Peyer's patch (tissue), 4 donors: ENCODE measurements at regions not wholly inside any gene's neighbourhood (a gene's known extent, or its start where the extent isn't known, plus 50 kb on each side); places are given as distances from the start of the nearest gene placed in this dataset.

Source experiments
- DNase-seq, 3 donors: peaks; one replicate each; pipeline ENCODE4 v3.0.0-alpha.2; 2017 to 2019
- H3K27ac ChIP-seq, 4 donors: fragments of 200-600 bp; sonication (generic); one replicate each; pipeline ENCODE4 v1.5.1; 2016 to 2019
- H3K27me3 ChIP-seq, 2 donors: fragments of 200-600 bp; sonication (generic); one replicate each; pipeline ENCODE4 v1.5.1; 2019
- H3K36me3 ChIP-seq, 3 donors: fragments of 200-600 bp; sonication (generic); one replicate each; pipeline ENCODE4 v1.5.1; 2016 to 2019
- H3K4me1 ChIP-seq, 4 donors: fragments of 200-600 bp; sonication (generic); one replicate each; pipeline ENCODE4 v1.5.1; 2016 to 2019
- H3K4me3 ChIP-seq, 4 donors: fragments of 200-600 bp; sonication (generic); 1 replicate in 3 of 4; 2 replicates in 1 of 4; pipeline ENCODE4 v1.5.1; 2016 to 2019; ENCODE audit warnings: mild to moderate bottlenecking in 1 of 4
- H3K9me3 ChIP-seq, 4 donors: fragments of 200-600 bp; sonication (generic); one replicate each; pipeline ENCODE4 v1.5.1; 2016 to 2019; ENCODE audit warnings: mild to moderate bottlenecking in 1 of 4
- CTCF ChIP-seq, 6 experiments: fragments of 450-650 bp in 4 of 6; fragments of 200-600 bp in 2 of 6; sonication (generic) in 1 of 6; IDR thresholded peaks; one replicate each; pipeline ENCODE4 v1.5.1; 2017 to 2019; ENCODE audit warnings: antibody characterized with exemption in 6 of 6, mild to moderate bottlenecking in 3 of 6, moderate library complexity in 1 of 6
- POLR2A ChIP-seq, 2 donors: fragments of 450-650 bp; IDR thresholded peaks; one replicate each; pipeline ENCODE4 v1.5.1; 2017; ENCODE audit warnings: antibody characterized with exemption in 2 of 2, mild to moderate bottlenecking in 2 of 2, moderate library complexity in 2 of 2

- Histone ChIP-seq H3K27ac (no peak overlapping the region), H3K36me3 (no peaks in the 10 kb centered on the region), H3K9me3 (no peaks in the 10 kb centered on the region), H3K4me3 (no peak overlapping the region), H3K4me1 (no peaks in the 10 kb centered on the region), H3K27me3 (no peaks in the 10 kb centered on the region)
- DNase-seq = no peak
- TF ChIP-seq CTCF (IDR thresholded peaks at IDR 0.05) (no peak), POLR2A (IDR thresholded peaks at IDR 0.05) (no peak)
Observed at GRCh38 chr12:77751939-77752338, 78.8 kb upstream of the NAV3 start.

- no peaks in the 10 kb centered on the region for H3K9me3 ChIP-seq
- no peak for DNase-seq
- no peak overlapping the region for H3K27ac ChIP-seq
Observed at GRCh38 chr12:77746096-77746495, 84.6 kb upstream of the NAV3 start.

GRCh38 chr12:77745624-77746023, 85.1 kb upstream of the NAV3 start:
- Histone ChIP-seq H3K36me3 (no peaks in the 10 kb centered on the region), H3K27ac (no peak overlapping the region), H3K4me1 (no peaks in the 10 kb centered on the region), H3K27me3 (no peaks in the 10 kb centered on the region), H3K9me3 (no peaks in the 10 kb centered on the region), H3K4me3 (no peak overlapping the region)
- no peak for DNase-seq
- TF ChIP-seq CTCF (IDR thresholded peaks at IDR 0.05) (no peak), POLR2A (IDR thresholded peaks at IDR 0.05) (no peak)

More at GRCh38 chr12:77746096-77746495, 84.6 kb upstream of the NAV3 start:
- no peak for TF ChIP-seq CTCF (IDR thresholded peaks at IDR 0.05)
- no peak for TF ChIP-seq POLR2A (IDR thresholded peaks at IDR 0.05)
- Histone ChIP-seq H3K27me3 (no peaks in the 10 kb centered on the region), H3K36me3 (no peaks in the 10 kb centered on the region), H3K4me3 (no peak overlapping the region), H3K4me1 (no peaks in the 10 kb centered on the region)

GRCh38 chr12:77742631-77743030, 88.1 kb upstream of the NAV3 start:
- Histone ChIP-seq H3K36me3 (no peaks in the 10 kb centered on the region), H3K4me3 (no peak overlapping the region), H3K27me3 (no peaks in the 10 kb centered on the region), H3K4me1 (no peaks in the 10 kb centered on the region), H3K27ac (no peak overlapping the region), H3K9me3 (no peaks in the 10 kb centered on the region)
- no peak for DNase-seq
- TF ChIP-seq CTCF (IDR thresholded peaks at IDR 0.05) = no peak
- no peak for TF ChIP-seq POLR2A (IDR thresholded peaks at IDR 0.05)

GRCh38 chr12:77741974-77742517, 88.6 kb upstream of the NAV3 start:
- Histone ChIP-seq H3K27me3 (no peaks in the 10 kb centered on the region), H3K4me3 (no peak overlapping the region), H3K27ac (no peak overlapping the region), H3K36me3 (no peaks in the 10 kb centered on the region), H3K4me1 (no peaks in the 10 kb centered on the region), H3K9me3 (no peaks in the 10 kb centered on the region)
- TF ChIP-seq CTCF (IDR thresholded peaks at IDR 0.05) (no peak), POLR2A (IDR thresholded peaks at IDR 0.05) (no peak)
- DNase-seq = no peak
